Caco-2 (cell line): ENCODE measurements at regions not wholly inside any gene's neighbourhood (a gene's known extent, or its start where the extent isn't known, plus 50 kb on each side); places are given as distances from the start of the nearest gene placed in this dataset.

ENCODE experiments used
- BruUV-seq: library from RNA; stranded (reverse); fragments of 400-500 nt; replicated peaks from 2 replicates; lab custom pipeline; 2021; lab: Mats Ljungman, UMichigan
- CTCF ChIA-PET: fragments of 300-600 bp; sonication (Branson Sonifier 250); formaldehyde crosslinking; loops from one replicate; lab custom pipeline; 2022; ENCODE audit warnings: antibody characterized with exemption; lab: Charles Lee
- POLR2A ChIA-PET: fragments of 300-600 bp; sonication (Branson Sonifier 250); formaldehyde crosslinking; loops from one replicate; lab custom pipeline; 2022; ENCODE audit warnings: antibody characterized with exemption; lab: Charles Lee
- DNase-seq, 2 experiments: peaks; one replicate each; pipeline versions ENCODE4 v3.0.0 to v3.0.0-alpha.2; 2020 to 2022
- H3K27me3 ChIP-seq: replicated peaks from 2 replicates; pipeline ENCODE4 v1.6.0; 2011; ENCODE audit warnings: low read length; ENCODE audit not compliant: control insufficient read depth, insufficient read depth
- H3K36me3 ChIP-seq: 2 replicates; pipeline ENCODE4 v1.5.1; 2011; ENCODE audit warnings: low read length; ENCODE audit not compliant: control insufficient read depth, insufficient read depth
- H3K4me1 ChIP-seq: fragments of 250-450 bp; sonication (Bioruptor Pico); 2 replicates; pipeline ENCODE4 v1.5.1; 2020; ENCODE audit warnings: mild to moderate bottlenecking
- H3K4me3 ChIP-seq: 2 replicates; pipeline ENCODE4 v1.5.1; 2011; ENCODE audit warnings: low read depth, mild to moderate bottlenecking, control low read depth, low read length
- H3K9me3 ChIP-seq: fragments of 250-450 bp; sonication (Bioruptor Pico); 2 replicates; pipeline ENCODE4 v1.5.1; 2020; ENCODE audit warnings: mild to moderate bottlenecking, moderate library complexity
- H3K27ac Mint-ChIP-seq: one replicate; pipeline ENCODE4 v1.8.0; 2022; ENCODE audit warnings: mixed read lengths; ENCODE audit not compliant: unreplicated experiment
- H3K27me3 Mint-ChIP-seq: one replicate; pipeline ENCODE4 v1.8.0; 2022; ENCODE audit warnings: mixed read lengths; ENCODE audit not compliant: insufficient read depth, unreplicated experiment
- H3K36me3 Mint-ChIP-seq: one replicate; pipeline ENCODE4 v1.8.0; 2022; ENCODE audit warnings: mild to moderate bottlenecking, mixed read lengths; ENCODE audit not compliant: insufficient read depth, unreplicated experiment
- H3K4me1 Mint-ChIP-seq: one replicate; pipeline ENCODE4 v1.8.0; 2022; ENCODE audit warnings: low read depth, mixed read lengths; ENCODE audit not compliant: unreplicated experiment
- H3K4me3 Mint-ChIP-seq: one replicate; pipeline ENCODE4 v1.8.0; 2022; ENCODE audit warnings: mild to moderate bottlenecking, moderate library complexity, mixed read lengths; ENCODE audit not compliant: unreplicated experiment
- H3K9me3 Mint-ChIP-seq: one replicate; pipeline ENCODE4 v1.8.0; 2022; ENCODE audit warnings: mixed read lengths; ENCODE audit not compliant: unreplicated experiment
- CTCF ChIP-seq, 2 experiments: fragments of 200-600 bp in 1 of 2; IDR thresholded peaks; 1 replicate in 1 of 2; 2 replicates in 1 of 2; pipeline versions ENCODE4 v1.5.1 to v1.8.0; 2011 to 2022; ENCODE audit warnings: antibody characterized with exemption in 1 of 2, control low read depth in 1 of 2, inconsistent platforms in 1 of 2, low read depth in 1 of 2, low read length in 1 of 2, mild to moderate bottlenecking in 1 of 2, moderate library complexity in 1 of 2; ENCODE audit not compliant: insufficient read depth in 1 of 2, severe bottlenecking in 1 of 2, unreplicated experiment in 1 of 2
- intact Hi-C: fragments of 100-400 bp; cut with micrococcal nuclease; formaldehyde crosslinking; loops from one replicate; pipeline ENCODE4 v1.10.0; 2022; ENCODE audit not compliant: unreplicated experiment

GRCh38 chr6:130676773-130677144 is 150.4 kb upstream of the SMLR1 start:
- Histone ChIP-seq H3K4me3 (no peak overlapping the region), H3K9me3 (no peaks in the 10 kb centered on the region), H3K4me1 (no peaks in the 10 kb centered on the region), H3K36me3 (no peaks in the 10 kb centered on the region), H3K27me3 (no peaks in the 10 kb centered on the region)
- no peaks in the 10 kb centered on the region for H3K9me3 Mint-ChIP-seq
- ChIA-PET POLR2A (no interaction called here), CTCF (no interaction called here)
- no peaks in the 10 kb centered on the region for H3K36me3 Mint-ChIP-seq
- no peaks in the 10 kb centered on the region for H3K4me1 Mint-ChIP-seq
- no peak overlapping the region for H3K4me3 Mint-ChIP-seq
- peaks cover 2% of the 10 kb centered on the region for H3K27me3 Mint-ChIP-seq
- H3K27ac Mint-ChIP-seq, result no peak overlapping the region
- BruUV-seq, result no TSS peak
- no peak for TF ChIP-seq CTCF (IDR thresholded peaks at IDR 0.05; ENCODE audit: insufficient read depth in 1 of 2, low read depth in 1 of 2, low read length in 1 of 2, severe bottlenecking in 1 of 2, unreplicated experiment in 1 of 2)
- no peak for DNase-seq
- intact Hi-C loops, result loop anchor here (1.0 to 5.0 kb wide), 3 partner anchors 309 to 383 kb away; partner anchors contain the start of gene TMEM200A

DNA sequence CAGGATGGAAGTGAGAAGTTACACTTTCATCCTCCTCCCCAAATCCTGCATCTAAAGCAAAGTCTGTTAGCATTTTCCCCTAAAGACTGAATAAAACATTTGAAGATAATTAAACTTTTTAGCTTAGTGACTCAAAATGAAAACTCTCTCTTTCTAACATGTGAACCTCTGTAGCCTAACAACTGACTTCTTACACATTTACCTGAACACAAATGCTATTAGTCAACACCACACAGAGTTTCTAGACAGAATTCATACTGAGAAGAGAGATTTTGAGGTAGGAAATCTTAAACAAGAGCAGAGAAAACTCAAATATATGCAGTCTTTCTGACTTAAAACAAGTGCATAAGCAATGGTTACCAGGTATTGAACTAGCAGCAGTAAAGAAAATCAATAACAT is 149.9 kb upstream of the SMLR1 start:
- no TSS peak for BruUV-seq
- intact Hi-C loops, result loop anchor here (5.0 kb wide), 1 partner anchor 310 kb away; the partner anchor contains the start of gene TMEM200A

DNA sequence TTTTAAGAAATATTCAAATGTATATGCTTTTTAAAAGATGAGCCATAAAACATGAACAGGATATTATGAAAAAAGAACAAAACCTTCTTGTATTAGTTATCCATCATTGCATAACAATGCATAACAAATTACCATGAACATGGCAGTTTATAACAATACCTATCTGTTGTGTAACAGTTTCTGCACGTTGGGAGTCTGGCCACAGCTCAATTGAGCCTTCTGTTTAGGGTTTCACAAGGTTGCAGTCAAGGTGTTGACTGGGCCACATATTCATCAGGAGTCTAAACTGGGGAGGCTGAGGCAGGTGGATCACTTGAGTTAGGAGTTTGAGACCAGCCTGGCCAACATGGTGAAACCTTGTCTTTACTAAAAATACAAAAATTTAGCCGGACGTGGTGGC is 149.4 kb upstream of the SMLR1 start:
- TF ChIP-seq CTCF (IDR thresholded peaks at IDR 0.05; ENCODE audit: insufficient read depth in 1 of 2, low read depth in 1 of 2, low read length in 1 of 2, severe bottlenecking in 1 of 2, unreplicated experiment in 1 of 2), result no peak

More for the DNA sequence above, 149.9 kb upstream of the SMLR1 start:
- POLR2A ChIA-PET, result no interaction called here
- CTCF ChIA-PET, result no interaction called here
- no peak for DNase-seq
- H3K4me3 ChIP-seq, result no peak overlapping the region
- no peaks in the 10 kb centered on the region for H3K9me3 ChIP-seq
- Mint-ChIP-seq H3K4me3 (no peak overlapping the region), H3K27me3 (peaks cover 2% of the 10 kb centered on the region), H3K27ac (no peak overlapping the region), H3K36me3 (no peaks in the 10 kb centered on the region), H3K9me3 (no peaks in the 10 kb centered on the region), H3K4me1 (no peaks in the 10 kb centered on the region)
- no peaks in the 10 kb centered on the region for H3K4me1 ChIP-seq
- no peaks in the 10 kb centered on the region for H3K36me3 ChIP-seq
- no peak for TF ChIP-seq CTCF (IDR thresholded peaks at IDR 0.05; ENCODE audit: insufficient read depth in 1 of 2, low read depth in 1 of 2, low read length in 1 of 2, severe bottlenecking in 1 of 2, unreplicated experiment in 1 of 2)
- H3K27me3 ChIP-seq, result no peaks in the 10 kb centered on the region

More for the DNA sequence above, 149.4 kb upstream of the SMLR1 start:
- Mint-ChIP-seq H3K4me3 (no peak overlapping the region), H3K27ac (no peak overlapping the region), H3K36me3 (no peaks in the 10 kb centered on the region), H3K4me1 (no peaks in the 10 kb centered on the region), H3K9me3 (no peaks in the 10 kb centered on the region), H3K27me3 (peaks cover 2% of the 10 kb centered on the region)
- Histone ChIP-seq H3K27me3 (no peaks in the 10 kb centered on the region), H3K4me3 (no peak overlapping the region), H3K36me3 (no peaks in the 10 kb centered on the region), H3K4me1 (no peaks in the 10 kb centered on the region), H3K9me3 (no peaks in the 10 kb centered on the region)
- no TSS peak for BruUV-seq
- POLR2A ChIA-PET, result no interaction called here
- CTCF ChIA-PET, result no interaction called here
- intact Hi-C loops, result loop anchor here (5.0 kb wide), 1 partner anchor 310 kb away; the partner anchor contains the start of gene TMEM200A
- no peak for DNase-seq
